Loucy (cell line): ENCODE measurements at regions not wholly inside any gene's neighbourhood (a gene's known extent, or its start where the extent isn't known, plus 50 kb on each side); places are given as distances from the start of the nearest gene placed in this dataset.

Source experiments
- H2AFZ ChIP-seq: fragments of 200-600 bp; sonication (generic); 2 replicates; pipeline ENCODE4 v1.6.0; 2016; ENCODE audit warnings: antibody characterized with exemption, mild to moderate bottlenecking, low read length, moderate library complexity
- H3F3A ChIP-seq: fragments of 200-600 bp; 2 replicates; pipeline ENCODE4 v1.6.0; 2016; ENCODE audit warnings: antibody characterized with exemption, low read depth, mild to moderate bottlenecking
- H3K27me3 ChIP-seq: fragments of 200-600 bp; sonication (generic); 2 replicates; pipeline ENCODE4 v1.6.1; 2014; ENCODE audit warnings: low read length, mild to moderate bottlenecking; ENCODE audit not compliant: insufficient read depth, poor library complexity, severe bottlenecking
- H3K36me3 ChIP-seq: fragments of 200-600 bp; sonication (generic); 2 replicates; pipeline ENCODE4 v1.6.1; 2016; ENCODE audit warnings: low read length; ENCODE audit not compliant: insufficient read depth
- H3K4me1 ChIP-seq: fragments of 200-600 bp; sonication (generic); 2 replicates; pipeline ENCODE4 v1.5.1; 2014; ENCODE audit warnings: low read length, mild to moderate bottlenecking; ENCODE audit not compliant: insufficient read depth, poor library complexity, severe bottlenecking
- H3K4me2 ChIP-seq: fragments of 200-600 bp; sonication (generic); 2 replicates; pipeline ENCODE4 v1.6.0; 2014; ENCODE audit warnings: antibody characterized with exemption, low read length, low read depth, mild to moderate bottlenecking; ENCODE audit not compliant: poor library complexity, severe bottlenecking
- H3K4me3 ChIP-seq: fragments of 200-600 bp; sonication (generic); 2 replicates; pipeline ENCODE4 v1.5.1; 2014; ENCODE audit warnings: low read length, mild to moderate bottlenecking, mixed read lengths; ENCODE audit not compliant: poor library complexity, severe bottlenecking
- H3K79me2 ChIP-seq: fragments of 200-600 bp; sonication (generic); 2 replicates; pipeline ENCODE4 v1.6.1; 2014; ENCODE audit warnings: low read length; ENCODE audit not compliant: insufficient read depth
- H3K9ac ChIP-seq: fragments of 200-600 bp; sonication (generic); 2 replicates; pipeline ENCODE4 v1.6.0; 2014; ENCODE audit warnings: mild to moderate bottlenecking, low read depth, low read length, moderate library complexity; ENCODE audit not compliant: poor library complexity, severe bottlenecking
- H3K9me2 ChIP-seq: fragments of 200-600 bp; sonication (generic); replicated peaks from 2 replicates; pipeline ENCODE4 v1.6.1; 2016; ENCODE audit warnings: low read depth, low read length, mixed read lengths
- H3K9me3 ChIP-seq: fragments of 200-600 bp; sonication (generic); 2 replicates; pipeline ENCODE4 v1.6.1; 2014; ENCODE audit warnings: mild to moderate bottlenecking, antibody characterized with exemption, low read length, low read depth; ENCODE audit not compliant: insufficient read depth
- H4K20me1 ChIP-seq: fragments of 200-600 bp; sonication (generic); 2 replicates; pipeline ENCODE4 v1.6.0; 2014; ENCODE audit warnings: antibody characterized with exemption, low read length, mild to moderate bottlenecking; ENCODE audit not compliant: insufficient read depth, poor library complexity, severe bottlenecking
- CTCF ChIP-seq: fragments of 200-600 bp; sonication (generic); conservative IDR thresholded peaks from 2 replicates; pipeline ENCODE4 v1.5.1; 2014; ENCODE audit warnings: mild to moderate bottlenecking, antibody characterized with exemption, low read length
- EZH2phosphoT487 ChIP-seq: fragments of 200-600 bp; IDR thresholded peaks from 2 replicates; pipeline ENCODE4 v1.6.1; 2018; ENCODE audit warnings: antibody characterized with exemption, mild to moderate bottlenecking, moderate library complexity, borderline replicate concordance

GRCh38 chr14:34041220-34041619 lies 90.3 kb upstream of the EGLN3 start:
- Histone ChIP-seq H3K4me1 (no peaks in the 10 kb centered on the region), H2AFZ (no peak overlapping the region), H3K36me3 (no peaks in the 10 kb centered on the region), H4K20me1 (no peaks in the 10 kb centered on the region), H3K4me3 (no peak overlapping the region), H3K9ac (no peak overlapping the region), H3F3A (no peaks in the 10 kb centered on the region), H3K9me3 (no peaks in the 10 kb centered on the region), H3K79me2 (no peaks in the 10 kb centered on the region), H3K27me3 (no peaks in the 10 kb centered on the region), H3K4me2 (no peak overlapping the region), H3K9me2 (no peaks in the 10 kb centered on the region)
- TF ChIP-seq CTCF, result no peak
- no peak for TF ChIP-seq EZH2phosphoT487

- no peaks in the 10 kb centered on the region for H3K9me3 ChIP-seq
- no peaks in the 10 kb centered on the region for H3K4me1 ChIP-seq
- H2AFZ ChIP-seq, result no peak overlapping the region
- no peaks in the 10 kb centered on the region for H3F3A ChIP-seq
- no peak overlapping the region for H3K9ac ChIP-seq
- no peaks in the 10 kb centered on the region for H3K27me3 ChIP-seq
- no peaks in the 10 kb centered on the region for H3K36me3 ChIP-seq
- no peaks in the 10 kb centered on the region for H4K20me1 ChIP-seq
- TF ChIP-seq CTCF (no peak), EZH2phosphoT487 (no peak)
- no peaks in the 10 kb centered on the region for H3K9me2 ChIP-seq
- no peaks in the 10 kb centered on the region for H3K79me2 ChIP-seq
- no peak overlapping the region for H3K4me3 ChIP-seq
- no peak overlapping the region for H3K4me2 ChIP-seq
Observed at GRCh38 chr14:34040766-34041165, 89.9 kb upstream of the EGLN3 start.

- Histone ChIP-seq H4K20me1 (no peaks in the 10 kb centered on the region), H3K4me3 (no peak overlapping the region), H3K4me1 (no peaks in the 10 kb centered on the region), H3K9me2 (no peaks in the 10 kb centered on the region), H3F3A (no peaks in the 10 kb centered on the region), H3K79me2 (no peaks in the 10 kb centered on the region), H3K27me3 (no peaks in the 10 kb centered on the region), H3K9ac (no peak overlapping the region), H2AFZ (no peak overlapping the region), H3K4me2 (no peak overlapping the region), H3K9me3 (no peaks in the 10 kb centered on the region), H3K36me3 (no peaks in the 10 kb centered on the region)
- TF ChIP-seq EZH2phosphoT487 (no peak), CTCF (no peak)
Observed at GRCh38 chr14:34039428-34040047, 88.7 kb upstream of the EGLN3 start.
